Ishikawa (cell line): ENCODE measurements at regions not wholly inside any gene's neighbourhood (a gene's known extent, or its start where the extent isn't known, plus 50 kb on each side); places are given as distances from the start of the nearest gene placed in this dataset.

ENCODE experiments used
- CEBPB ChIP-seq: IDR thresholded peaks from 2 replicates; pipeline ENCODE4 v1.6.1; 2012
- CREB1 ChIP-seq: IDR thresholded peaks from 2 replicates; pipeline ENCODE4 v1.6.1; 2012; ENCODE audit warnings: low read depth
- EGR1 ChIP-seq: IDR thresholded peaks from 2 replicates; pipeline ENCODE4 v1.6.1; 2012
- EP300 ChIP-seq: IDR thresholded peaks from 2 replicates; pipeline ENCODE4 v1.6.1; 2012; ENCODE audit warnings: borderline replicate concordance
- FOXM1 ChIP-seq: IDR thresholded peaks from 2 replicates; pipeline ENCODE4 v1.6.1; 2012; ENCODE audit warnings: low read depth, borderline replicate concordance
- MAX ChIP-seq: IDR thresholded peaks from 2 replicates; pipeline ENCODE4 v1.6.1; 2012
- RAD21 ChIP-seq: IDR thresholded peaks from 2 replicates; pipeline ENCODE4 v1.6.1; 2012; ENCODE audit warnings: low read depth
- TEAD4 ChIP-seq: IDR thresholded peaks from 2 replicates; pipeline ENCODE4 v1.6.1; 2012
- ZBTB7A ChIP-seq: IDR thresholded peaks from 2 replicates; pipeline ENCODE4 v1.6.1; 2012; ENCODE audit warnings: low read depth
- TF ChIP-seq, protein P1 (sequence below): IDR thresholded peaks from 2 replicates; pipeline ENCODE4 v1.6.1; 2012; ENCODE audit warnings: low read depth, mild to moderate bottlenecking

GRCh38 chr21:14693997-14694396 lies 147.9 kb upstream of the SAMSN1 start:
- TF ChIP-seq EP300 (no peak), CREB1 (no peak), RAD21 (no peak), MAX (no peak), CEBPB (no peak), TEAD4 (no peak), FOXM1 (no peak), EGR1 (no peak), ZBTB7A (no peak)
- TF ChIP-seq, protein P1, sequence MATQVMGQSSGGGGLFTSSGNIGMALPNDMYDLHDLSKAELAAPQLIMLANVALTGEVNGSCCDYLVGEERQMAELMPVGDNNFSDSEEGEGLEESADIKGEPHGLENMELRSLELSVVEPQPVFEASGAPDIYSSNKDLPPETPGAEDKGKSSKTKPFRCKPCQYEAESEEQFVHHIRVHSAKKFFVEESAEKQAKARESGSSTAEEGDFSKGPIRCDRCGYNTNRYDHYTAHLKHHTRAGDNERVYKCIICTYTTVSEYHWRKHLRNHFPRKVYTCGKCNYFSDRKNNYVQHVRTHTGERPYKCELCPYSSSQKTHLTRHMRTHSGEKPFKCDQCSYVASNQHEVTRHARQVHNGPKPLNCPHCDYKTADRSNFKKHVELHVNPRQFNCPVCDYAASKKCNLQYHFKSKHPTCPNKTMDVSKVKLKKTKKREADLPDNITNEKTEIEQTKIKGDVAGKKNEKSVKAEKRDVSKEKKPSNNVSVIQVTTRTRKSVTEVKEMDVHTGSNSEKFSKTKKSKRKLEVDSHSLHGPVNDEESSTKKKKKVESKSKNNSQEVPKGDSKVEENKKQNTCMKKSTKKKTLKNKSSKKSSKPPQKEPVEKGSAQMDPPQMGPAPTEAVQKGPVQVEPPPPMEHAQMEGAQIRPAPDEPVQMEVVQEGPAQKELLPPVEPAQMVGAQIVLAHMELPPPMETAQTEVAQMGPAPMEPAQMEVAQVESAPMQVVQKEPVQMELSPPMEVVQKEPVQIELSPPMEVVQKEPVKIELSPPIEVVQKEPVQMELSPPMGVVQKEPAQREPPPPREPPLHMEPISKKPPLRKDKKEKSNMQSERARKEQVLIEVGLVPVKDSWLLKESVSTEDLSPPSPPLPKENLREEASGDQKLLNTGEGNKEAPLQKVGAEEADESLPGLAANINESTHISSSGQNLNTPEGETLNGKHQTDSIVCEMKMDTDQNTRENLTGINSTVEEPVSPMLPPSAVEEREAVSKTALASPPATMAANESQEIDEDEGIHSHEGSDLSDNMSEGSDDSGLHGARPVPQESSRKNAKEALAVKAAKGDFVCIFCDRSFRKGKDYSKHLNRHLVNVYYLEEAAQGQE, result no peak
